GM12878 (cell line): ENCODE measurements at regions not wholly inside any gene's neighbourhood (a gene's known extent, or its start where the extent isn't known, plus 50 kb on each side); places are given as distances from the start of the nearest gene placed in this dataset.

Experiments
- ATAC-seq: fragments of 200-7000 bp; cut with Tn5 transposase; 3 replicates; pipeline ENCODE4 v1.9.1; 2020; ENCODE audit warnings: mild to moderate bottlenecking, moderate library complexity
- BruUV-seq: library from RNA; stranded (reverse); fragments of 400-500 nt; replicated peaks from 2 replicates; lab custom pipeline; 2021; lab: Mats Ljungman, UMichigan
- CTCF ChIA-PET: fragments of 300-600 bp; sonication (Branson Sonifier 250); formaldehyde crosslinking; extraction: SDS; loops from one replicate; lab custom pipeline; 2021; ENCODE audit warnings: inconsistent platforms; lab: Yijun Ruan, JAX
- POLR2A ChIA-PET: fragments of 350-600 bp; formaldehyde crosslinking; extraction: SDS; loops from one replicate; lab custom pipeline; 2021; ENCODE audit warnings: inconsistent platforms; lab: Charles Lee
- RAD21 ChIA-PET: fragments of 300-600 bp; sonication (Branson Sonifier 250); formaldehyde crosslinking; loops from one replicate; lab custom pipeline; 2023; ENCODE audit warnings: antibody characterized with exemption; ENCODE audit not compliant: unreplicated experiment; lab: Charles Lee
- SMC1A ChIA-PET: fragments of 300-600 bp; sonication (Branson Sonifier 250); formaldehyde crosslinking; loops from one replicate; lab custom pipeline; 2023; ENCODE audit not compliant: unreplicated experiment, uncharacterized antibody; lab: Charles Lee
- DNase-seq: peaks from one replicate; pipeline ENCODE4 v3.0.0-alpha.2; 2011; ENCODE audit warnings: low read depth, low spot score
- FAIRE-seq: peaks from 3 replicates; lab custom pipeline; 2011; peaks lifted over from hg19 to GRCh38; lab: Jason Lieb, UNC
- H2AFZ ChIP-seq: 2 replicates; pipeline ENCODE4 v1.6.0; 2011; ENCODE audit warnings: low read depth, low read length, control low read depth; ENCODE audit not compliant: control insufficient read depth
- H3K27ac ChIP-seq: 2 replicates; pipeline ENCODE4 v1.5.1; 2011; ENCODE audit warnings: control low read depth; ENCODE audit not compliant: control insufficient read depth, insufficient read depth
- H3K27me3 ChIP-seq, 2 experiments: replicated peaks in 1 of 2; 2 replicates each; pipeline versions ENCODE4 v1.6.0 to v1.6.1; 2011; ENCODE audit warnings: low read length in 1 of 2; ENCODE audit not compliant: control insufficient read depth in 2 of 2, insufficient read depth in 2 of 2
- H3K36me3 ChIP-seq, 2 experiments: 2 replicates each; pipeline ENCODE4 v1.5.1; 2011; ENCODE audit warnings: low read length in 1 of 2; ENCODE audit not compliant: control insufficient read depth in 2 of 2, insufficient read depth in 2 of 2
- H3K4me1 ChIP-seq: 2 replicates; pipeline ENCODE4 v1.6.1; 2011; ENCODE audit warnings: mild to moderate bottlenecking, low read length, moderate library complexity, mixed read lengths; ENCODE audit not compliant: control insufficient read depth, insufficient read depth
- H3K4me2 ChIP-seq: 2 replicates; pipeline ENCODE4 v1.6.0; 2011; ENCODE audit warnings: control low read depth; ENCODE audit not compliant: control insufficient read depth, insufficient read depth
- H3K4me3 ChIP-seq: fragments of 200-600 bp; sonication (generic); 2 replicates; pipeline ENCODE4 v1.5.1; 2016
- H3K79me2 ChIP-seq: 2 replicates; pipeline ENCODE4 v1.6.0; 2011; ENCODE audit warnings: low read length; ENCODE audit not compliant: control insufficient read depth, insufficient read depth
- H3K9ac ChIP-seq: 2 replicates; pipeline ENCODE4 v1.8.0; 2011; ENCODE audit warnings: low read length, control low read depth, mixed read lengths; ENCODE audit not compliant: control insufficient read depth, insufficient read depth
- H3K9me3 ChIP-seq: replicated peaks from 3 replicates; pipeline ENCODE4 v1.5.1; 2011; ENCODE audit warnings: mild to moderate bottlenecking, low read length; ENCODE audit not compliant: control insufficient read depth, insufficient read depth
- H4K20me1 ChIP-seq: 2 replicates; pipeline ENCODE4 v1.6.0; 2011; ENCODE audit not compliant: control insufficient read depth, insufficient read depth
- CBFB ChIP-seq: IDR thresholded peaks from 2 replicates; pipeline ENCODE4 v1.6.1; 2016; ENCODE audit warnings: antibody characterized with exemption, low read depth
- HDGF ChIP-seq: fragments of 450-650 bp; IDR thresholded peaks from 2 replicates; pipeline ENCODE4 v1.6.1; 2016; ENCODE audit warnings: antibody characterized with exemption
- JUND ChIP-seq: IDR thresholded peaks from 2 replicates; pipeline ENCODE4 v1.6.1; 2012; ENCODE audit warnings: low read depth, mild to moderate bottlenecking, low read length, improper control_type of control experiment, moderate library complexity
- MEF2B ChIP-seq: fragments of 450-650 bp; IDR thresholded peaks from 2 replicates; pipeline ENCODE4 v1.6.1; 2018; ENCODE audit warnings: mild to moderate bottlenecking, moderate library complexity; ENCODE audit not compliant: partially characterized antibody, poor library complexity, severe bottlenecking
- MLLT1 ChIP-seq: fragments of 450-650 bp; IDR thresholded peaks from 2 replicates; pipeline ENCODE4 v1.6.1; 2016; ENCODE audit warnings: mild to moderate bottlenecking
- NFXL1 ChIP-seq: fragments of 450-650 bp; IDR thresholded peaks from 2 replicates; pipeline ENCODE4 v1.6.1; 2017; ENCODE audit warnings: antibody characterized with exemption, mild to moderate bottlenecking, borderline replicate concordance
- POLR2AphosphoS2 ChIP-seq: IDR thresholded peaks from 2 replicates; pipeline ENCODE4 v1.6.1; 2011; ENCODE audit warnings: low read depth, mild to moderate bottlenecking, low read length, improper control_type of control experiment, moderate library complexity
- SMAD1 ChIP-seq: fragments of 450-650 bp; IDR thresholded peaks from 2 replicates; pipeline ENCODE4 v1.6.1; 2018; ENCODE audit warnings: mild to moderate bottlenecking, low read depth; ENCODE audit not compliant: partially characterized antibody
- TAF1 ChIP-seq: IDR thresholded peaks from 2 replicates; pipeline ENCODE4 v1.6.1; 2011; ENCODE audit warnings: mild to moderate bottlenecking, low read depth, low read length, borderline replicate concordance
- TBL1XR1 ChIP-seq: IDR thresholded peaks from 2 replicates; pipeline ENCODE4 v1.6.1; 2012; ENCODE audit warnings: low read depth, low read length, improper control_type of control experiment
- YY1 ChIP-seq: IDR thresholded peaks from 2 replicates; pipeline ENCODE4 v1.6.1; 2011; ENCODE audit warnings: low read depth, mild to moderate bottlenecking, low read length
- WGBS: methylation state at CpG from one replicate; pipeline ENCODE4 v1.1.6; 2016; ENCODE audit warnings: low lambda C conversion rate; ENCODE audit not compliant: insufficient replicate concordance, insufficient coverage; ENCODE audit errors: missing lambda C conversion rate; 5-methylcytosine and 5-hydroxymethylcytosine counted together
- in situ Hi-C: fragments of 300-500 bp; cut with MboI; formaldehyde crosslinking; loops from 9 replicates; pipeline ENCODE4 v1.14.3; 2018; ENCODE audit warnings: mixed read lengths
- intact Hi-C: fragments of 100-400 bp; cut with micrococcal nuclease; formaldehyde crosslinking; loops from one replicate; pipeline ENCODE4 v1.14.2; 2022; ENCODE audit not compliant: unreplicated experiment
- TF ChIP-seq, protein P1 (sequence below): IDR thresholded peaks from 2 replicates; pipeline ENCODE4 v1.6.1; 2011; ENCODE audit warnings: borderline replicate concordance, low read depth, mild to moderate bottlenecking, moderate library complexity, low read length; ENCODE audit not compliant: insufficient read depth, poor library complexity, severe bottlenecking

DNA sequence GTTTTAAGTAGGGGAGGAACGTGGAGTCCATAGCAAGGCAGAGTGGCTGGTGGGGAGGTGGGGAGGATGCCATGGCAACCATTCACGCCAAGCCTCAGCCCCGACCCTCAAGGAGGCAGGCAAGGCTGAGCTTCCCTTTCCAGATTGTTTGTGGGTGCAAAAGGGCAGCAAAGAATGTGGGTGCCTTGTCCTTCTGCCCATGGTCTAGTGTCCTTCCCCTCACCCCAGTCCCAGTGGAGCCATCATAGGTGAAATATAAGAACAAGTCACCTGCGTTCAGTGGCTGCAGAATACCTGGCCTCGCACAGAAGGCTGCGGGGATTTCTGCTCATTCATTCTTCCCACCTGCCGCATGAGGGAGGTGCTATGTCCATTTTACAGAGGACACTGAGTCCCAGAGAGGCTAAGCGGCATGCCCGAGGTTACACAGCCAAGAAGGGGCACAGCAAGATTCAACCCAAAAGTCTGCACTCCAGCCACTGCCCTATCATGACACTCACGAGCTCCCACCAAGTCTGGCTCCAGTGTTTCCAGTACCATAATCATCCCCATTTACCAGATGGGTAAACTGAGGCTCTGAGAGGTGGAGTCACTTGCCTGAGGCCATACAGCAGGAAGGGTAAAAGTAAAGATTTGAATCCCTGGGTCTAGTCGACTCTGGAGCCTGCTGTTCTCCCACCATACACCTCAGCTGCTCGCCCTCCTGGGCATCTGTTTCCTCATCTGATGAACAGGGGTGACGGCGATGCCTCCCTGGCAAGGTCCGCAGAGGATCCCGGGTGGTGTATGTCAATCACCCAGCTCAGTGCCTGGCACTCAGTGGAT is 100.8 kb downstream of the CEBPB start:
- Histone ChIP-seq H3K27me3 (no peaks in the 10 kb centered on the region), H3K27ac (no peak overlapping the region), H4K20me1 (no peaks in the 10 kb centered on the region), H3K4me1 (peaks cover 4% of the 10 kb centered on the region), H3K36me3 (no peaks in the 10 kb centered on the region), H3K4me2 (no peak overlapping the region), H3K4me3 (no peak overlapping the region), H3K79me2 (no peaks in the 10 kb centered on the region), H3K9me3 (no peaks in the 10 kb centered on the region), H2AFZ (no peak overlapping the region), H3K9ac (no peak overlapping the region)
- ChIA-PET POLR2A (no interaction called here), CTCF (no interaction called here), SMC1A (no interaction called here), RAD21 (no interaction called here)
- intact Hi-C loops = no loop called here
- no peak for TF ChIP-seq TAF1
- TF ChIP-seq NFXL1 = no peak
- TF ChIP-seq HDGF = no peak
- no peak for TF ChIP-seq POLR2AphosphoS2
- TF ChIP-seq SMAD1 = no peak
- no peak for TF ChIP-seq YY1
- no peak for TF ChIP-seq MEF2B
- TF ChIP-seq JUND = no peak
- no peak for TF ChIP-seq MLLT1
- no peak for TF ChIP-seq TBL1XR1
- TF ChIP-seq CBFB = no peak
- TF ChIP-seq, protein P1, sequence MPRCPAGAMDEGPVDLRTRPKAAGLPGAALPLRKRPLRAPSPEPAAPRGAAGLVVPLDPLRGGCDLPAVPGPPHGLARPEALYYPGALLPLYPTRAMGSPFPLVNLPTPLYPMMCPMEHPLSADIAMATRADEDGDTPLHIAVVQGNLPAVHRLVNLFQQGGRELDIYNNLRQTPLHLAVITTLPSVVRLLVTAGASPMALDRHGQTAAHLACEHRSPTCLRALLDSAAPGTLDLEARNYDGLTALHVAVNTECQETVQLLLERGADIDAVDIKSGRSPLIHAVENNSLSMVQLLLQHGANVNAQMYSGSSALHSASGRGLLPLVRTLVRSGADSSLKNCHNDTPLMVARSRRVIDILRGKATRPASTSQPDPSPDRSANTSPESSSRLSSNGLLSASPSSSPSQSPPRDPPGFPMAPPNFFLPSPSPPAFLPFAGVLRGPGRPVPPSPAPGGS = no peak
- BruUV-seq = no TSS peak
- no peak for DNase-seq
- no peak for ATAC-seq
- no peak for FAIRE-seq
- WGBS = 58% methylated on average over 16 of the region's 16 CpGs
- in situ Hi-C loops = no loop called here
